Putamen (tissue), 1 donor: ENCODE measurements at regions not wholly inside any gene's neighbourhood (a gene's known extent, or its start where the extent isn't known, plus 50 kb on each side); places are given as distances from the start of the nearest gene placed in this dataset.
A peak's percentile ranks its signal among the peaks of the same experiment; 100 is the strongest.
"Not testable (repeated sequence)": the region's sequence is repeated elsewhere in the genome, so short reads cannot be mapped to it uniquely, and the experiment has no call there.

Source experiments
- DNase-seq: peaks from one replicate; pipeline ENCODE4 v3.0.0-alpha.2; 2016; ENCODE audit warnings: low spot score

- no peak for DNase-seq
Observed at GRCh38 chr12:46945591-46945990, 119.8 kb upstream of the SLC38A4 start.

DNA sequence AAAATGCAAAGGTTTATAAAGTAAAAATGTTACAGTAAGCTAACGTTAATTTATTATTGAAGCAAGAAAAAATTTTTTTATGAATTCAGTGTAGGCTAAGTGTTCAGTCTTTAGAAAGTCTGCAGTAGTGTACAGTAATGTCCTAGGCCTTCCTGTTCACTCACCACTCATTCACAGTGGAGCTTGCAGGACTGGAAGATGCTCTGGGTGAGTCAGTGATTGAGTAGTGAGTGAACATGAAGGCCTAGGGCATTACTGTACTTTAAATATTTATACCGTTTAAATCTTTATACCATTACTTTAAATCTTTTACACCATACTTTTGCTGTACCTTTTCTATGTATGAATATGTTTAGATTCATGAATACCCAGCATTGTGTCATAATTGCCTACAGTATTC, 120.3 kb upstream of the SLC38A4 start:
- DNase-seq = no peak

DNA sequence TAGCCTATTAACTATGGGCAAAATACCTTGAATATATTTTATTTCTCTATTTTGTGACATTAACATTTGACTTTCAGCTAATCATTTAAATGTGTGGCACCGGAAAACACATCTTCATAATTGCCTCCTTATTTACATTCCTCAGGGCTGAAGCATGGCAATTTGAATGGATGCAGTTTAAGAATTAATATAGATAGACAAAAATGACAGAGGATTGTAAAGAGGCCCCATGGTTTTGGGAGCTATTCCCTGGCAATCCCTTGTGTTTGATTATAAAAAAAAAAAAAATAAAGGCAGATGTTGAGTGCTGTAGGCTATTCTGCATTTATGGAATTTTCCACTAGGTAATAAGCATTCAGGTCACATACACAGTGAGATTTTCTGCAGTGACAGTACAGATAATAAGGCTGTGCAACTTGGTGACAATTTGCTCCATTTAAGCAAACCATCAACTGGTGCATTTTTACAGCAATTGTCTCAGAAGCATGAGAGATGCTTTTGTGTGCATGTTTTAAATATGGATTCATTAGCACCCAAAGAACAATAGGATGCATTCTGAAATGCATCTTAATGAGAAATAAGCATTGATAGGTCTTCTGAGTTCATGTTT, 123.2 kb upstream of the SLC38A4 start:
- DNase-seq = peak; percentile 25

- DNase-seq = no peak
Observed at GRCh38 chr12:46950094-46950493, 124.3 kb upstream of the SLC38A4 start.

GRCh38 chr12:46952880-46953483, 126.4 kb upstream of the PCED1B start:
- no peak for DNase-seq

- DNase-seq = peak; percentile 8
Observed at GRCh38 chr12:46956451-46957035, 122.9 kb upstream of the PCED1B start.

DNA sequence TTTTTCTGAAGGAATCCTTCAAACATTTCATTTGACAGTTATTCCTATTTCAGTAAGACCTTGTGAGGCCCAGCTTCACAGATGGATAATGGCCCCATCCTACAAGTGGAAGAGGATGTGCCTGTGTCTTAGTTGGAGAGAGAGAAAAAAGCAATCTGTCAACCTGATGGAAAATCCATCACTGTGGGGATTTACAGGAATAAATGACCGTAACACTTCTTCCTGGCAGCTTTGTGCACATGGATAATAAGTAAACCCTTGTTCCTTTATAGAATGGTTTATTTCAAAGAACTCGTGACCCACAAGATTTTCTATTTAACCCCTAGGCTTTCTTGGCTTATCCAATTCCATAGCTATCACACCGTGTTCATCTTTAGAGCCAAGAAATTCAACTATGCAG, 121.4 kb upstream of the PCED1B start:
- DNase-seq = no peak

DNA sequence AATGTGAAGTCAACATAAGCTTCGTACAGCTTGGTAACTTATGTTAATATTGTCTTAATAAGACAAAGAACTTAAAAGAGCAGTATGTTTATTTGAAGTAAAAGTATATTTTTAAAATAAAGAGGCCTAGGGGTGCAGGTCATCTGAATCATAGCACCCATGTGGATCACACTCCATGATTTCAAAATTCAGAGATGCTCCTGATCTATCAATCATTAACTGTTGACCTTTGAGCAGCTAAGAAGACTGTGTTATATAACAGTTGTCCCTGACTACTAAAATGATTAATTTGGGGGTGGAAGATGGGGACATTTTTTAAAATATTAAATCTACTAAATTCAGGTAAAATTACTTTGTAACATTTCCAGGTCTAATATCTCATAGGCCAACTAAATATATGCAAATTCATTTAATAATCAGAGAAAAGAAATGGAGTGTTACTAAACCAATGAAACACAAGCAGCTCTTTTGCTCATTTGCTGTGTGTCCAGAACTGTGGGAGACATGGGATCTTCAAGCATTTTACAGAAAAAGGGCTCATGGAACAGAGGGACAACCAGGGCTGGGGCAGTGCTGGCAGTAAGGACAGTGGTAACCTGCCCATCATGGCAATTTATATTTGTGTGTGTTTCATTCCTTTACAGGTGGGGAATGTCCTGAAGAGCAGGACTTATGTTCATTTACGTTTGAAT, 120.7 kb upstream of the PCED1B start:
- no peak for DNase-seq

DNA sequence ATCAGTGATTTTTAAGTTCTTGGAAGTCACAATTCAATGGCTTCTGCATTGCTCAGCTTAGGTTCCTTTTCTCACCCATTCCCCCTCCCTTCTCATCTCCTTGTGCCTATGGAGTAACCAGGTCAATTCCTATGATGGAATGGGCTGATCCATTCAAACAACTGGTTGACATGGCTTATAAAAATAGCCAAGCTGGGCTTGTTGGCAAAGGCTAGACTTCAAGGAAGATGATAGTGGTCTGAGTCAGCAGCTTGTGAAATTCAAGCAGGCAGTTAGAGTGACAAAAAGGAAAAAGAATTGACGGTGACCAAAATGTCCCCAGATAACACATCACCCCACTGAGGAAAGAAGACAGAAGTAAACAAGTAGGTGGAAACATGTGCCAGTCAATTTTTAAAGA, 119.9 kb upstream of the PCED1B start:
- DNase-seq = no peak

GRCh38 chr12:46960681-46961080, 118.7 kb upstream of the PCED1B start:
- no peak for DNase-seq

DNA sequence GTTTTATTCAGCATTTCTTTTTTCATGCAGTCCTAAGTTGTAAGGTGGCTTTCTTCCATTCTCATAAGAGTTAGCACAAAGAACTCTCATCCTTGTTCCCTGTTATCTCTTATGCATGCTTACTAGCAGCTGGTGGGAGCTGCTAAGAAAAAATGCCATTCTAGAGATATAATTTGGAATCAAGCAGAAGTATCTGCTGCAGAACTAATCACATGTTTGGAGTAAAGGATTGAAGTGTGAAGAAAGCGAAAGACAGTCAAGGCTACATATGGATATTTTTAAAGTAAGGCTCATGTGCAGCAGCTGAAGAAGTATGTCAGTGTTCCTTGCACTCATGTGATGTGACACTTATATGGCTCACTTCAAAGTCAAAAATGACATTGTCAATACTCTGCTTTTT, 116.2 kb upstream of the PCED1B start:
- no peak for DNase-seq

DNA sequence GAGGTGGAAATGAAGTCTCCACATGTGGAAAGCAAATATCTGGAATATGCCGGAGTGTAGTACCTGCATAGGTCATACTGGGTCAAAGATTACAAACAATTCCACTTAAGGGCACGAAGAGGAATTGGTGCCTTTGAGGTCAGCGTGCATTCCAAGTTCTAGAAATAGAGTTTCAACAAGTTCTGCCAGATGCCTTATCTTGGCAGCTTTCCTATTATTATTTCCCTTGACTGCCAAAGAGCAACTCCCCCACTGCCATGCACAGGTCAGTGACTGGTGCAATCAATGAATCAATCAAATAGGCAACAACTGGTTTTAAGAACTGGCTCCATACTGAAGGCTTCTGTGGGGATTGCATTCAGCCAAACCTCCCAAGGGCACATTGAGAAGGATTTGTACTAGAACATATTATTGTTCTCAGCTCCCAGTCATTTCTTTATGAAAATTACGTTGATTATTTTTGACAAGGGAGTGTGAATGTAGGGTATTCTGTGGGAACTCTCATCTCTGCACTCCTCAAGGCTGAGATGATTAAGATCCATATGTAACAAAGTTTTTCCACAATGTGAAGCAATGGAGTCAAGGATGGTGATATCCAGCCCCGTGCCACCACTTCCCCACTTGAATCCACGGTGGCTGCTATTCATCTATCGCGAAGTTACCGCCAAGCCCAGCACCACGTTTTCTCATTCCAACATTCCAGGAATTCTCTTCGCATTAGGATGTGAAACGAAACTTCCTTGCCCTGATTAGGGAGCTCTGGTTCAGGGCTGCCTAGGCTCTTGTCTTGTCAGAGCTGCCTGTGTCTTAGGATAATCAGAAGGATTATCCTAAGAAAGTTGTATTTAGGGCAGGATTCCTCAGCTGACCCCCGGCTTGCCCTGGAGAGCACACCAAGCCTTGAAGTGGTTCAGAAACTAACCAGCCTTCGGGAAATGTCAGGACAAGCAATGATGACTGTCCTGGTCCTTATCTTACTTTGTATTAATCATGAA, 115.1 kb upstream of the PCED1B start:
- no peak for DNase-seq

- no peak for DNase-seq
Observed at GRCh38 chr12:46965137-46965536, 114.3 kb upstream of the PCED1B start.

GRCh38 chr12:46965880-46966279, 113.5 kb upstream of the PCED1B start:
- no peak for DNase-seq

DNA sequence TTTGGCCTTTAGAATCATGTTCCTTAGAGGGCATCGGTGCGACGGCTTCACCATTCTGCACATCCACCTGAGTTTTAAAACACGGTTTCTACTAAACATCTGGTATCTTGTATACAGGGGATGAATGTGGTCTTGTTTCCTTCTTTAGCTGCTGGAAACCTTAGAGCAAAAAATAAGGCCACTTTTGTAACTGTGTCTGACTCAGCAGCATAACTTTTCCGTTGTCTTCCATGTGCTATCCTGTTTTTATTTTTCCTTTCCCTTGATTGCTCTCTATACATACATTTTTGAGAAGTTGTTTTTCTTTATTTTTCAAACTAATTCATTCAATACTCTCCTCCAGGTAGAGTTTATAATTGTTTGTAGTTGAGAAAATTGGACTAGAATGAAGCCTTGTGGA, 108.8 kb upstream of the PCED1B start:
- DNase-seq = no peak

GRCh38 chr12:46973937-46974336, 105.5 kb upstream of the PCED1B start:
- not testable (repeated sequence) for DNase-seq

DNA sequence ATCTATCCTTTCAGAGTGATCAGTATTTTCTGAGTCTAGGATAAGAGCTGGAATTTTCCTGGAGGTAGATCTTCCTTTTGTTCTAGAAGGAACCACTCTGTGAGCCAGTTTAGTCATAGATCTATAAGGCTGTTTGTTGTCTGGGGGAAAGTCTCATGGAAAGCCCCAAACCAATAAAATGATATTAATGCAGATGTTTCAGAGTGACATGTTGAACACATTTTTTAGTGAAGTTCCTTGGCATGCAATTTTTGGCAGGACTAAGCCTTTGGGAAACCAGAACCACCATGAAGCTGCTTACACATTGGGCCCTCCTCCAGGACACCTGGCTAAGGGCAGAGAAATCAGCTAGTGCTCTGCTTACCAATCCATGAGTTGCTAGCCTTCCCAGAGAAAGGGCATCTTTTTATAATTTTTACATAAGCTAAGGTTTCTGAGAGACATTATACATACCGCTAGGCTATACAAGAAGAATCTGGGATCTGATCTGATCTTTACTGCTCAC, 101.5 kb upstream of the PCED1B start:
- DNase-seq = no peak

- no peak for DNase-seq
Observed at GRCh38 chr12:46981622-46982021, 97.8 kb upstream of the PCED1B start.

- DNase-seq = no peak
Observed at GRCh38 chr12:46982629-46983392, 96.6 kb upstream of the PCED1B start.

- DNase-seq = no peak
Observed at GRCh38 chr12:46983393-46983793, 96.0 kb upstream of the PCED1B start.
